Parathyroid adenoma (tissue), 2 donors: ENCODE measurements at regions not wholly inside any gene's neighbourhood (a gene's known extent, or its start where the extent isn't known, plus 50 kb on each side); places are given as distances from the start of the nearest gene placed in this dataset.

Experiments used
- H2AFZ ChIP-seq: fragments of 300-600 bp; sonication (generic); one replicate; pipeline ENCODE4 v1.7.0; 2017; ENCODE audit warnings: antibody characterized with exemption, mild to moderate bottlenecking
- H3K27ac ChIP-seq: fragments of 300-600 bp; sonication (generic); one replicate; pipeline ENCODE4 v1.7.0; 2017
- H3K27me3 ChIP-seq: fragments of 300-600 bp; sonication (generic); one replicate; pipeline ENCODE4 v1.7.0; 2017; ENCODE audit warnings: low read length; ENCODE audit not compliant: control insufficient read depth, insufficient read depth
- H3K36me3 ChIP-seq: fragments of 300-600 bp; sonication (generic); one replicate; pipeline ENCODE4 v1.7.0; 2017; ENCODE audit warnings: low read length; ENCODE audit not compliant: control insufficient read depth, insufficient read depth
- H3K4me1 ChIP-seq: fragments of 300-600 bp; sonication (generic); one replicate; pipeline ENCODE4 v1.7.0; 2017; ENCODE audit warnings: control low read depth
- H3K4me2 ChIP-seq: fragments of 300-600 bp; sonication (generic); one replicate; pipeline ENCODE4 v1.7.0; 2017; ENCODE audit warnings: low read length
- H3K4me3 ChIP-seq: fragments of 300-600 bp; sonication (generic); one replicate; pipeline ENCODE4 v1.7.0; 2017; ENCODE audit warnings: low read depth, low read length
- H3K79me2 ChIP-seq: fragments of 300-600 bp; sonication (generic); one replicate; pipeline ENCODE4 v1.7.0; 2017; ENCODE audit warnings: control low read depth
- H3K9ac ChIP-seq: fragments of 300-600 bp; sonication (generic); one replicate; pipeline ENCODE4 v1.7.0; 2017; ENCODE audit warnings: mild to moderate bottlenecking
- H3K9me3 ChIP-seq: fragments of 300-600 bp; sonication (generic); one replicate; pipeline ENCODE4 v1.7.0; 2017; ENCODE audit warnings: low read length; ENCODE audit not compliant: control insufficient read depth
- TF ChIP-seq, protein P1 (sequence below): fragments of 300-600 bp; sonication (generic); IDR thresholded peaks from one replicate; pipeline ENCODE4 v1.7.0; 2017; ENCODE audit warnings: antibody characterized with exemption, mild to moderate bottlenecking
- donor health status: primary hyperparathyroidism.

GRCh38 chr5:93193431-93194347, 387.3 kb downstream of the NR2F1-AS1 start:
- H3K4me1 ChIP-seq: no peaks in the 10 kb centered on the region
- no peaks in the 10 kb centered on the region for H3K27me3 ChIP-seq
- no peak overlapping the region for H3K4me3 ChIP-seq
- no peak overlapping the region for H3K27ac ChIP-seq
- H3K36me3 ChIP-seq: no peaks in the 10 kb centered on the region
- no peaks in the 10 kb centered on the region for H3K79me2 ChIP-seq
- TF ChIP-seq, protein P1, sequence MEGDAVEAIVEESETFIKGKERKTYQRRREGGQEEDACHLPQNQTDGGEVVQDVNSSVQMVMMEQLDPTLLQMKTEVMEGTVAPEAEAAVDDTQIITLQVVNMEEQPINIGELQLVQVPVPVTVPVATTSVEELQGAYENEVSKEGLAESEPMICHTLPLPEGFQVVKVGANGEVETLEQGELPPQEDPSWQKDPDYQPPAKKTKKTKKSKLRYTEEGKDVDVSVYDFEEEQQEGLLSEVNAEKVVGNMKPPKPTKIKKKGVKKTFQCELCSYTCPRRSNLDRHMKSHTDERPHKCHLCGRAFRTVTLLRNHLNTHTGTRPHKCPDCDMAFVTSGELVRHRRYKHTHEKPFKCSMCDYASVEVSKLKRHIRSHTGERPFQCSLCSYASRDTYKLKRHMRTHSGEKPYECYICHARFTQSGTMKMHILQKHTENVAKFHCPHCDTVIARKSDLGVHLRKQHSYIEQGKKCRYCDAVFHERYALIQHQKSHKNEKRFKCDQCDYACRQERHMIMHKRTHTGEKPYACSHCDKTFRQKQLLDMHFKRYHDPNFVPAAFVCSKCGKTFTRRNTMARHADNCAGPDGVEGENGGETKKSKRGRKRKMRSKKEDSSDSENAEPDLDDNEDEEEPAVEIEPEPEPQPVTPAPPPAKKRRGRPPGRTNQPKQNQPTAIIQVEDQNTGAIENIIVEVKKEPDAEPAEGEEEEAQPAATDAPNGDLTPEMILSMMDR: no peak
- no peaks in the 10 kb centered on the region for H3K9me3 ChIP-seq
- H2AFZ ChIP-seq: no peak overlapping the region
- no peak overlapping the region for H3K4me2 ChIP-seq
- no peak overlapping the region for H3K9ac ChIP-seq

- H2AFZ ChIP-seq: no peak overlapping the region
- no peaks in the 10 kb centered on the region for H3K9me3 ChIP-seq
- no peaks in the 10 kb centered on the region for H3K36me3 ChIP-seq
- no peaks in the 10 kb centered on the region for H3K4me1 ChIP-seq
- H3K79me2 ChIP-seq: no peaks in the 10 kb centered on the region
- H3K4me2 ChIP-seq: no peak overlapping the region
- H3K27ac ChIP-seq: no peak overlapping the region
- H3K9ac ChIP-seq: no peak overlapping the region
- H3K4me3 ChIP-seq: no peak overlapping the region
- no peaks in the 10 kb centered on the region for H3K27me3 ChIP-seq
- TF ChIP-seq, protein P1: no peak
Observed at GRCh38 chr5:93192683-93193082, 388.3 kb downstream of the NR2F1-AS1 start.

- no peaks in the 10 kb centered on the region for H3K9me3 ChIP-seq
Observed at GRCh38 chr5:93192087-93192486, 388.9 kb downstream of the NR2F1-AS1 start.

DNA sequence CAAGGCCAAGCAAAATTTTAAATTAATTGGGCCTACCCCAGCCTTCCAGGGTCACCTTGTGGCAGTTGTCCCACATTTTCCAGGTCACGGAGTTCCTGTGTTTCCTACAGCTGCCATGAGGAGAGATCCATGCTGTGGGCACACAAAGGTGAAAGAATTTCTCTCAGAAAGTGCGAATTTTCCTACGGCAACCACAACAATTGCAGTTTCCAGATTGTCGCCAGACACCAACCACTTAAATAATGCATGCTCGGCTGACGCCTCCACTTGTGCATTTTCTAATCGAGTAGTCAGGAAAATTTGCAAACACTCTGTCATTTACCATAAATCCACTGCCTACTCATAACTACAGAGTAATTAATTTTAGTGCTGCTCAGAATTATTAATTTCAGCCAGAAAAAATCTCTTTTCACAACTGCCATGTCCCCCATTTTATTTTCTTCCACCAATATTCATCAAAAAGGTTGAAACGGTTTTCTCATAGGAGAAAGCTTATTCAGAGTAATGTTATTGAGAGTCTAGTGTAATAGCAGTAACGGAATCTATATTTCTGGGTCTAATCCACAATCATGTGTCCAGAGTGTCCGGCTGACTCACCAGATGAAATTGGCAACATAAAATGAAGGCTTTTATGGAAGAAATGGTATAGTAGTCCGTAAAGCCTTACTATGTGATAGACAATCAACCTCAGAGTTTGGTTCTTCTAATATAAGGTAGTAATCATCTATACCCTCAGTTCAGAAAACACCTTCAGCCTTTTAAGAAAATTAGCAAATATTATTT, 389.8 kb downstream of the NR2F1-AS1 start:
- TF ChIP-seq, protein P1: no peak
- Histone ChIP-seq H3K9me3 (no peaks in the 10 kb centered on the region), H3K4me3 (no peak overlapping the region), H2AFZ (no peak overlapping the region), H3K9ac (no peak overlapping the region), H3K27ac (no peak overlapping the region), H3K27me3 (no peaks in the 10 kb centered on the region), H3K36me3 (no peaks in the 10 kb centered on the region), H3K4me1 (no peaks in the 10 kb centered on the region), H3K79me2 (no peaks in the 10 kb centered on the region), H3K4me2 (no peak overlapping the region)

More at GRCh38 chr5:93192087-93192486, 388.9 kb downstream of the NR2F1-AS1 start:
- Histone ChIP-seq H3K4me2 (no peak overlapping the region), H3K79me2 (no peaks in the 10 kb centered on the region), H2AFZ (no peak overlapping the region), H3K27me3 (no peaks in the 10 kb centered on the region), H3K4me3 (no peak overlapping the region), H3K36me3 (no peaks in the 10 kb centered on the region), H3K27ac (no peak overlapping the region), H3K4me1 (no peaks in the 10 kb centered on the region), H3K9ac (no peak overlapping the region)
- TF ChIP-seq, protein P1: no peak
